ENCODE measurements at regions not wholly inside any gene's neighbourhood (a gene's known extent, or its start where the extent isn't known, plus 50 kb on each side); places are given as distances from the start of the nearest gene placed in this dataset.

DNA sequence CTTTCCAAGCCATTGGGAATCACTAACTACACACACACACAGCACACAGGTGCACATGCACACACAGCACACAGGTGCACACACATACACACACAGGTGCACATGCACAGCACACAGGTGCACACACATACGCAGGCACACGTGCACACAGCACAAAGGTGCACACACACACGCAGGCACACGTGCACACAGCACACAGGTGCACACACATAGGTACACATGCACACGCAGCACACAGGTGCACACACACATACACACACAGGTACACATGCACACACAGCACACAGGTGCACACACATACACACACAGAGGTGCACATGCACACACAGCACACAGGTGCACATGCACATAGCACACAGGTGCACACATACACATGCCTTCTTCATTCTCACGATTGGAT, 80.9 kb downstream of the HMX1 start:
- TF ChIP-seq, protein P1, sequence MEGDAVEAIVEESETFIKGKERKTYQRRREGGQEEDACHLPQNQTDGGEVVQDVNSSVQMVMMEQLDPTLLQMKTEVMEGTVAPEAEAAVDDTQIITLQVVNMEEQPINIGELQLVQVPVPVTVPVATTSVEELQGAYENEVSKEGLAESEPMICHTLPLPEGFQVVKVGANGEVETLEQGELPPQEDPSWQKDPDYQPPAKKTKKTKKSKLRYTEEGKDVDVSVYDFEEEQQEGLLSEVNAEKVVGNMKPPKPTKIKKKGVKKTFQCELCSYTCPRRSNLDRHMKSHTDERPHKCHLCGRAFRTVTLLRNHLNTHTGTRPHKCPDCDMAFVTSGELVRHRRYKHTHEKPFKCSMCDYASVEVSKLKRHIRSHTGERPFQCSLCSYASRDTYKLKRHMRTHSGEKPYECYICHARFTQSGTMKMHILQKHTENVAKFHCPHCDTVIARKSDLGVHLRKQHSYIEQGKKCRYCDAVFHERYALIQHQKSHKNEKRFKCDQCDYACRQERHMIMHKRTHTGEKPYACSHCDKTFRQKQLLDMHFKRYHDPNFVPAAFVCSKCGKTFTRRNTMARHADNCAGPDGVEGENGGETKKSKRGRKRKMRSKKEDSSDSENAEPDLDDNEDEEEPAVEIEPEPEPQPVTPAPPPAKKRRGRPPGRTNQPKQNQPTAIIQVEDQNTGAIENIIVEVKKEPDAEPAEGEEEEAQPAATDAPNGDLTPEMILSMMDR (IDR thresholded peaks at IDR 0.05; ENCODE audit: control extremely low read depth in 1 of 3, insufficient read depth in 1 of 3, low read depth in 1 of 3, low read length in 3 of 3) = no peak
- TF ChIP-seq TBP (IDR thresholded peaks at IDR 0.05; ENCODE audit: low read depth, low read length) = no peak

All from H1 (cell line).